Midbrain (tissue), 1 donor: ENCODE measurements at regions not wholly inside any gene's neighbourhood (a gene's known extent, or its start where the extent isn't known, plus 50 kb on each side); places are given as distances from the start of the nearest gene placed in this dataset.

Experiments used
- DNase-seq: peaks from one replicate; lab custom pipeline; 2025; lab: John Stamatoyannopoulos, UW

DNA sequence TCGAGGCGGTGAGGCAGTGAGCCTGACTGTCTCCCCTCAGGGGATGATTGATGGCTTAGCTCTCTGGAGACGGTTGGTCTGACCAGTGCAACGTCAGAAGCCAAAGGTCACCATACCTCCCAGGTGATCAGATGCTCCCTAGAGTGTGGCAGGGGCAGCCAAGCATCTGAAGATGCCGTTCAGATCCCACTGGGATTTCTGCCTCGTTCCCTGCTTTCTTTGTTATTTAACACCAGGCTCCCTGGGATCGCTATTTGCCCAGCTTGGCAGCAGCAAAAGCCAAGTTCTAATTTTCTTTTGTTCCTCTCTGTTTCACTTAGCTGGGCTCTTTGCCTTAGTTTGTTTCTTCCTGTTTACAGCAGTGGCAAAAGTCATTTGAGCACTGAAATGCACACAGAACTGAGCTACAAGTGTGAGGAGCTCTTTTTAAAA lies 53.5 kb upstream of the SVIL start:
- peak; percentile 23 for DNase-seq

DNA sequence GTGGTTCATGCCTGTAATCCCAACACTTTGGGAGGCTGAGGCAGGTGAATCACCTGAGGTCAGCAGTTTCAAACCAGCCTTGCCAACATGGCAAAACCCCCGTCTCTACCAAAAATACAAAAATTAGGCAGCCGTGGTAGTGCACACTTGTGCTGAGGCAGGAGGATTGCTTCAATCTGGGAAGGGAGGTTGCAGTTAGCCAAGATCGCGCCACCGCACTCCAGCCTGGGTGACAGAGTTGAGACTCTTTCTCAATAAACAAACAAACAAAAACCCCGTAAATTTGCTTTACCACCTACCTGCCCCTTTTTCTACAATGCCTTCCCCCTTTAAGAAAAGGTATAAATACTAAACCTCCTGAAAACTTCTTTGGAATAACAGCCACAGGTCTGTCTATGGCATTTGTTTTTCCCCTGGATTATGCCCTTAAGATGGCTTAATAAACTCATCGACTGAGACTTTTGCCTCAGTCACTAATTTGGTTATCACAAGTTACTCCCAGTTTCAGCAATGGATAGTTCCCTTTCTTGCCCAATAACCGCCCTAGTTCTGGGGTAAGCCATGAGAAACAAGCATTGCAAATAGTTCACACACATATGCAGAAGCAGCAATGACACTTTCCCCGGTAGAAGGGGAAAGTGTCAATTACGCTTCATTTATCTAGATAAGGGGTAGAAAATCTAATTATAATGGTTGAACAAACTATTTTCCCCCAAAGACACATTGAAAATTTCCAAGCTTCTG lies 52.8 kb upstream of the SVIL start:
- no peak for DNase-seq

DNA sequence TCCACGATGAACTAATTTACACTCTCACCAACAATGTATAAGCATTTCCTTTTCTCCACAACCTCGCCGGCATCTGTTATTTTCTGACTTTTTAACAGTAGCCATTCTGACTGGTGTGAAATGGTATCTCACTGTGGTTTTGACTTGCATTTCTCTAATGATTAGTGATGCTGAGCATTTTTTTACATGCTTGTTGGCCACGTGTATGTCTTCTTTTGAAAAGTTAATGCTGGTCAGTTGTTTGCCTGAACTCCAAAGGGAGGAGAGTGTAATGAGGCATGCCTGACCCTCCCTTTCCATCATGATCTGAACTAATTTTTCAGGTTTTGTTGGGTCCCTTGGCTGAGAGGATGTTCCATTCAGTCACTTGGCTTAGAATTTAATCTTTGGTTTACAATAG lies 50.7 kb upstream of the SVIL start:
- no peak for DNase-seq
